Osteocyte (in vitro differentiated cells): ENCODE measurements at regions not wholly inside any gene's neighbourhood (a gene's known extent, or its start where the extent isn't known, plus 50 kb on each side); places are given as distances from the start of the nearest gene placed in this dataset.
A peak's percentile ranks its signal among the peaks of the same experiment; 100 is the strongest.
"Not testable (repeated sequence)": the region's sequence is repeated elsewhere in the genome, so short reads cannot be mapped to it uniquely, and the experiment has no call there.

ENCODE experiments used
- DNase-seq: peaks from one replicate; pipeline ENCODE4 v3.0.0; 2021; ENCODE audit warnings: mixed read lengths; ENCODE audit not compliant: unreplicated experiment; ENCODE audit errors: extremely low spot score
- H3K27ac Mint-ChIP-seq: one replicate; pipeline ENCODE4 v1.8.0; 2021; ENCODE audit warnings: mild to moderate bottlenecking, mixed read lengths; ENCODE audit not compliant: unreplicated experiment
- H3K27me3 Mint-ChIP-seq: one replicate; pipeline ENCODE4 v1.8.0; 2021; ENCODE audit warnings: mixed read lengths; ENCODE audit not compliant: unreplicated experiment
- H3K36me3 Mint-ChIP-seq: one replicate; pipeline ENCODE4 v1.8.0; 2021; ENCODE audit warnings: mixed read lengths; ENCODE audit not compliant: unreplicated experiment
- H3K4me1 Mint-ChIP-seq: one replicate; pipeline ENCODE4 v1.8.0; 2021; ENCODE audit warnings: mixed read lengths; ENCODE audit not compliant: unreplicated experiment
- H3K4me3 Mint-ChIP-seq: one replicate; pipeline ENCODE4 v1.8.0; 2021; ENCODE audit warnings: mild to moderate bottlenecking, moderate library complexity, mixed read lengths; ENCODE audit not compliant: unreplicated experiment
- H3K9me3 Mint-ChIP-seq: one replicate; pipeline ENCODE4 v1.8.0; 2021; ENCODE audit warnings: mixed read lengths; ENCODE audit not compliant: unreplicated experiment
- CTCF ChIP-seq: fragments of 200-600 bp; sonication (generic); IDR thresholded peaks from 2 replicates; pipeline ENCODE4 v1.5.0; 2021; ENCODE audit warnings: antibody characterized with exemption, mild to moderate bottlenecking, moderate library complexity

- Mint-ChIP-seq H3K27ac (no peak overlapping the region), H3K4me1 (no peaks in the 10 kb centered on the region), H3K27me3 (peaks cover 30% of the 10 kb centered on the region), H3K9me3 (no peaks in the 10 kb centered on the region), H3K4me3 (no peak overlapping the region), H3K36me3 (no peaks in the 10 kb centered on the region)
- DNase-seq, result no peak
- TF ChIP-seq CTCF, result no peak
Observed at GRCh38 chr11:92159931-92160330, 64.7 kb upstream of the FAT3 start.

- H3K36me3 Mint-ChIP-seq, H3K4me3 Mint-ChIP-seq, DNase-seq, H3K9me3 Mint-ChIP-seq, H3K27ac Mint-ChIP-seq, H3K4me1 Mint-ChIP-seq: not testable (repeated sequence)
- peaks cover 16% of the 10 kb centered on the region for H3K27me3 Mint-ChIP-seq
Observed at GRCh38 chr11:92157390-92157789, 67.2 kb upstream of the FAT3 start.

GRCh38 chr11:92154611-92155010 is 70.0 kb upstream of the FAT3 start:
- no peak for DNase-seq
- Mint-ChIP-seq H3K4me1 (no peaks in the 10 kb centered on the region), H3K27ac (no peak overlapping the region), H3K36me3 (no peaks in the 10 kb centered on the region), H3K27me3 (peaks cover 17% of the 10 kb centered on the region), H3K4me3 (no peak overlapping the region), H3K9me3 (no peaks in the 10 kb centered on the region)
- TF ChIP-seq CTCF, result no peak

- DNase-seq, result no peak
- Mint-ChIP-seq H3K4me3 (no peak overlapping the region), H3K27ac (no peak overlapping the region), H3K9me3 (no peaks in the 10 kb centered on the region), H3K27me3 (peaks cover 17% of the 10 kb centered on the region), H3K4me1 (no peaks in the 10 kb centered on the region), H3K36me3 (no peaks in the 10 kb centered on the region)
- TF ChIP-seq CTCF, result no peak
Observed at GRCh38 chr11:92154110-92154509, 70.5 kb upstream of the FAT3 start.

- Mint-ChIP-seq H3K27me3 (peaks cover 17% of the 10 kb centered on the region), H3K36me3 (no peaks in the 10 kb centered on the region), H3K4me3 (no peak overlapping the region), H3K4me1 (no peaks in the 10 kb centered on the region), H3K9me3 (no peaks in the 10 kb centered on the region), H3K27ac (no peak overlapping the region)
- TF ChIP-seq CTCF, result no peak
- no peak for DNase-seq
Observed at GRCh38 chr11:92153542-92153941, 71.1 kb upstream of the FAT3 start.

GRCh38 chr11:92152245-92152644 is 72.4 kb upstream of the FAT3 start:
- Mint-ChIP-seq H3K36me3 (no peaks in the 10 kb centered on the region), H3K4me1 (no peaks in the 10 kb centered on the region), H3K9me3 (no peaks in the 10 kb centered on the region), H3K27ac (no peak overlapping the region), H3K27me3 (peaks cover 17% of the 10 kb centered on the region), H3K4me3 (no peak overlapping the region)
- no peak for DNase-seq
- peak; percentile 31 for TF ChIP-seq CTCF
